GM23338 (cell line): ENCODE measurements at regions not wholly inside any gene's neighbourhood (a gene's known extent, or its start where the extent isn't known, plus 50 kb on each side); places are given as distances from the start of the nearest gene placed in this dataset.
"Not testable (repeated sequence)": the region's sequence is repeated elsewhere in the genome, so short reads cannot be mapped to it uniquely, and the experiment has no call there.

Experiments
- ATAC-seq: fragments of 200-7000 bp; cut with Tn5 transposase; 3 replicates; pipeline ENCODE4 v1.9.1; 2020
- DNase-seq: peaks from one replicate; pipeline ENCODE4 v3.0.0-alpha.2; 2015; ENCODE audit warnings: low spot score
- H2AFZ ChIP-seq: fragments of 200-600 bp; sonication (generic); 2 replicates; pipeline ENCODE4 v1.8.0; 2016; ENCODE audit warnings: antibody characterized with exemption, mild to moderate bottlenecking, moderate library complexity
- H3F3A ChIP-seq: fragments of 200-600 bp; sonication (generic); replicated peaks from 2 replicates; pipeline ENCODE4 v1.8.0; 2017; ENCODE audit warnings: antibody characterized with exemption, mixed run types, low read depth
- H3K27ac ChIP-seq: fragments of 200-600 bp; sonication (generic); 2 replicates; pipeline ENCODE4 v1.6.1; 2016; ENCODE audit warnings: low read depth
- H3K27me3 ChIP-seq: fragments of 200-600 bp; sonication (generic); 2 replicates; pipeline ENCODE4 v1.8.0; 2016; ENCODE audit warnings: mild to moderate bottlenecking, mixed run types, moderate library complexity; ENCODE audit not compliant: insufficient read depth
- H3K36me3 ChIP-seq: fragments of 200-600 bp; sonication (generic); 2 replicates; pipeline ENCODE4 v1.8.0; 2016; ENCODE audit warnings: mild to moderate bottlenecking; ENCODE audit not compliant: insufficient read depth
- H3K4me1 ChIP-seq: fragments of 200-600 bp; sonication (generic); 2 replicates; pipeline ENCODE4 v1.8.0; 2016; ENCODE audit warnings: mild to moderate bottlenecking, moderate library complexity; ENCODE audit not compliant: insufficient read depth
- H3K4me2 ChIP-seq: fragments of 200-600 bp; sonication (generic); 2 replicates; pipeline ENCODE4 v1.7.1; 2017; ENCODE audit warnings: mixed run types
- H3K4me3 ChIP-seq: fragments of 200-600 bp; sonication (generic); 2 replicates; pipeline ENCODE4 v1.6.1; 2016; ENCODE audit warnings: mixed run types
- H3K79me2 ChIP-seq: fragments of 200-600 bp; sonication (generic); replicated peaks from 2 replicates; pipeline ENCODE4 v1.8.0; 2017; ENCODE audit warnings: mild to moderate bottlenecking; ENCODE audit not compliant: insufficient read depth
- H3K9me2 ChIP-seq: fragments of 200-600 bp; sonication (generic); 2 replicates; pipeline ENCODE4 v1.8.0; 2017; ENCODE audit not compliant: insufficient read depth
- H4K20me1 ChIP-seq: fragments of 200-600 bp; sonication (generic); replicated peaks from 2 replicates; pipeline ENCODE4 v1.8.0; 2017; ENCODE audit warnings: mild to moderate bottlenecking; ENCODE audit not compliant: insufficient read depth
- H3K27ac Mint-ChIP-seq: 2 replicates; pipeline ENCODE4 v1.8.0; 2020; ENCODE audit warnings: inconsistent platforms, mild to moderate bottlenecking, moderate library complexity, mixed read lengths
- H3K27me3 Mint-ChIP-seq: 3 replicates; pipeline ENCODE4 v1.8.0; 2022; ENCODE audit warnings: low read depth, mild to moderate bottlenecking, moderate library complexity, mixed read lengths, inconsistent platforms; ENCODE audit not compliant: insufficient read depth, poor library complexity
- H3K36me3 Mint-ChIP-seq: 3 replicates; pipeline ENCODE4 v1.8.0; 2021; ENCODE audit warnings: low read depth, mild to moderate bottlenecking, inconsistent platforms, moderate library complexity, mixed read lengths
- H3K4me1 Mint-ChIP-seq: 3 replicates; pipeline ENCODE4 v1.8.0; 2020; ENCODE audit warnings: mild to moderate bottlenecking, inconsistent platforms, mixed read lengths
- H3K4me3 Mint-ChIP-seq: 3 replicates; pipeline ENCODE4 v1.8.0; 2021; ENCODE audit warnings: moderate library complexity, mild to moderate bottlenecking, inconsistent platforms, mixed read lengths
- H3K9me3 Mint-ChIP-seq: 3 replicates; pipeline ENCODE4 v1.8.0; 2020; ENCODE audit warnings: moderate library complexity, mild to moderate bottlenecking, inconsistent platforms, mixed read lengths
- ETS1 ChIP-seq: IDR thresholded peaks from 2 replicates; pipeline ENCODE4 v1.6.1; 2016; ENCODE audit warnings: antibody characterized with exemption
- EZH2 ChIP-seq: fragments of 200-600 bp; sonication (generic); IDR thresholded peaks from one replicate; pipeline ENCODE4 v1.8.0; 2017; ENCODE audit warnings: antibody characterized with exemption, mild to moderate bottlenecking, low read depth; ENCODE audit not compliant: unreplicated experiment
- JUNB ChIP-seq: IDR thresholded peaks from one replicate; pipeline ENCODE4 v1.6.1; 2016; ENCODE audit warnings: antibody characterized with exemption; ENCODE audit not compliant: unreplicated experiment
- NANOG ChIP-seq: IDR thresholded peaks from 2 replicates; pipeline ENCODE4 v1.6.1; 2016; ENCODE audit warnings: antibody characterized with exemption, borderline replicate concordance
- POLR2AphosphoS5 ChIP-seq: IDR thresholded peaks from 2 replicates; pipeline ENCODE4 v1.6.1; 2016; ENCODE audit warnings: antibody characterized with exemption, low read depth
- REST ChIP-seq: IDR thresholded peaks from one replicate; pipeline ENCODE4 v1.6.1; 2018; ENCODE audit warnings: antibody characterized with exemption; ENCODE audit not compliant: unreplicated experiment
- ZNF114 ChIP-seq: fragments of 250-450 bp; sonication (Bioruptor Pico); IDR thresholded peaks from 2 replicates; pipeline ENCODE4 v1.5.0; 2020; ENCODE audit warnings: mild to moderate bottlenecking, moderate library complexity
- ZNF331 ChIP-seq: fragments of 250-450 bp; sonication (Bioruptor Pico); IDR thresholded peaks from 2 replicates; pipeline ENCODE4 v1.5.0; 2020; ENCODE audit warnings: low read depth, mild to moderate bottlenecking, moderate library complexity

- no peak for TF ChIP-seq ETS1
- no peak for TF ChIP-seq EZH2
Observed at GRCh38 chr15:93345981-93346380, 257.0 kb upstream of the RGMA start (continued).

- H3K4me1 ChIP-seq, H2AFZ ChIP-seq, H3K36me3 Mint-ChIP-seq, H3K79me2 ChIP-seq, H3K27me3 Mint-ChIP-seq, H3K27ac ChIP-seq, H3K4me2 ChIP-seq, H3K27me3 ChIP-seq, H3K9me3 Mint-ChIP-seq, H3K9me2 ChIP-seq, DNase-seq, ATAC-seq, H3K4me3 ChIP-seq, H3K4me1 Mint-ChIP-seq, H4K20me1 ChIP-seq, H3K4me3 Mint-ChIP-seq, H3F3A ChIP-seq, H3K36me3 ChIP-seq, H3K27ac Mint-ChIP-seq: not testable (repeated sequence)
Observed at GRCh38 chr15:93343402-93343801, 254.4 kb upstream of the RGMA start.

- Histone ChIP-seq H3K27ac (no peak overlapping the region), H3K4me3 (no peak overlapping the region), H4K20me1 (no peaks in the 10 kb centered on the region), H3K27me3 (0 out of 2 replicates have a peak, but pooled peaks cover under 1% of the 10 kb centered on the region), H3K36me3 (no peaks in the 10 kb centered on the region), H3K4me2 (no peak overlapping the region), H3F3A (no peaks in the 10 kb centered on the region), H3K79me2 (no peaks in the 10 kb centered on the region), H2AFZ (no peak overlapping the region), H3K9me2 (0 out of 2 replicates have a peak, but pooled peaks cover 3% of the 10 kb centered on the region), H3K4me1 (no peaks in the 10 kb centered on the region)
- H3K27ac Mint-ChIP-seq: no peak overlapping the region
- TF ChIP-seq ZNF331 (CRISPR knock-in tag): no peak
- TF ChIP-seq JUNB: no peak
- no peak for TF ChIP-seq ZNF114 (CRISPR knock-in tag)
- H3K36me3 Mint-ChIP-seq: no peaks in the 10 kb centered on the region
- DNase-seq: no peak
- no peak for ATAC-seq
- no peak overlapping the region for H3K4me3 Mint-ChIP-seq
- peaks cover 5% of the 10 kb centered on the region for H3K27me3 Mint-ChIP-seq
- no peaks in the 10 kb centered on the region for H3K4me1 Mint-ChIP-seq
- no peaks in the 10 kb centered on the region for H3K9me3 Mint-ChIP-seq
Observed at GRCh38 chr15:93341164-93341563, 252.2 kb upstream of the RGMA start.

- no peaks in the 10 kb centered on the region for H3K79me2 ChIP-seq
- H3K4me1 Mint-ChIP-seq: peaks cover 3% of the 10 kb centered on the region; the same call in 2 of the 3 replicates
- peaks cover 8% of the 10 kb centered on the region for H3K27me3 ChIP-seq
- H3K36me3 Mint-ChIP-seq: no peaks in the 10 kb centered on the region
- no peaks in the 10 kb centered on the region for H3F3A ChIP-seq
- no peaks in the 10 kb centered on the region for H3K9me3 Mint-ChIP-seq
- DNase-seq (no peak), ATAC-seq (no peak)
- no peak overlapping the region for H3K4me3 ChIP-seq
- H2AFZ ChIP-seq: no peak overlapping the region
- no peak for TF ChIP-seq POLR2AphosphoS5
- TF ChIP-seq NANOG: no peak
- no peak for TF ChIP-seq ZNF331 (CRISPR knock-in tag)
- TF ChIP-seq REST: no peak
- no peak for TF ChIP-seq ETS1
- no peak overlapping the region for H3K4me2 ChIP-seq
- H3K4me1 ChIP-seq: peaks cover 3% of the 10 kb centered on the region
- 0 out of 2 replicates have a peak, but pooled peaks cover 3% of the 10 kb centered on the region for H3K9me2 ChIP-seq
- H3K27me3 Mint-ChIP-seq: peaks cover 5% of the 10 kb centered on the region
- H3K36me3 ChIP-seq: no peaks in the 10 kb centered on the region
- no peak overlapping the region for H3K27ac Mint-ChIP-seq
- no peaks in the 10 kb centered on the region for H4K20me1 ChIP-seq
- no peak overlapping the region for H3K27ac ChIP-seq
- no peak overlapping the region for H3K4me3 Mint-ChIP-seq
Observed at GRCh38 chr15:93340406-93340805, 251.4 kb upstream of the RGMA start.
